ENCODE measurements at regions not wholly inside any gene's neighbourhood (a gene's known extent, or its start where the extent isn't known, plus 50 kb on each side); places are given as distances from the start of the nearest gene placed in this dataset.
A peak's percentile ranks its signal among the peaks of the same experiment; 100 is the strongest.

DNA sequence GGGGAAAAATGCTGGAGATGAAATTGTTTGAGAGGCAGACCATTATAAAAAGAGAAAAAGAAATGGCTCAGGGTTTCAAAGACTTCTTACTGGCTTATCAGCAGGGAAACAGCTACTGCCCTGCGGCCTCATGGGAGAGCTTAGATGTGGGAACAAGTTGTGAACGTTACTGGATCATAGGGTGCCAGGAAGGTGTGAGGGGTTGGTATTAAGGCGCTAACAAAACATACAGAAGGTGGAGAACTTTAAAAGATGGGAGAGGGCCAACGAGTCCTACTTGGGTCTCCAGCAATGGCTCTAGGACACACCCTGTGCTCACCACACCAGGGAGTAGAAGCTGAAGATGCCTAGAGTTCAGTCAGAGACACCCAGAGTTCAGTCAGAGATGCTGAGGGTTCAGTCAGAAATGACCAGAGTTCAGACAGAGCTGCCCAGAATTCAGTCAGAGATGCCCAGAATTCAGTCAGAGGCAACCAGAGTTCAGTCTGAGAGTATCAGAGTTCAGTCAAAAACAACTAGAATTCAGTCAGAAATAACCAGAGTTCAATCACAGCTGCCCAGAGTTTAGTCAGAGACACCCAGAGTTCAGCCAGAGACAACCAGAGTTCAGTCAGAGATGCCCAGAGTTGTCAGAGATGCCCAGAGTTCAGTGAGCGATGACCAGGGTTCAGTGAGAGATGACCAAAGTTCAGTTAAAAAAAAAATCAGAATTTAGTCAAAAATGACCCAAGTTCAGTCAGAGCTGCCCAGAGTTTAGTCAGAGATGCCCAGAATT lies 1103.6 kb downstream of the BCL11B start:
- no peak for DNase-seq (ENCODE audit: low read depth)

DNA sequence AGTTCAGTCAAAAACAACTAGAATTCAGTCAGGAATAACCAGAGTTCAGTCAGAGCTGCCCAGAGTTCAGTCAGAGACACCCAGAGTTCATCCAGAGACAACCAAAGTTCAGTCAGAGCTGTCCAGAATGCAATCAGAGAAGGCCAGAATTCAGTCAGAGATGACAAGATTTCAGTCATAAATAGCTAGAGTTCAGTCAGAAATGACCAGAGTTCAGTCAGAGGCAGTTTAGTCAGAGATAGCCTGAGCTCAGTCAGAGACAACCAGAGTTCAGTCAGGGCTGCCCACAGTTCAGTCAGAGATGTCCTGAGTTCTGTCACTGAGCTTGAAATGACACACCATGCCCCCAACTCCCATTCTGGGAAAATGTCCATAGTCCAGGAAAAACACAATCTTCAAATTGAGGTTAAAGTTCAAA lies 1102.8 kb downstream of the BCL11B start:
- no peak for DNase-seq (ENCODE audit: low read depth)

DNA sequence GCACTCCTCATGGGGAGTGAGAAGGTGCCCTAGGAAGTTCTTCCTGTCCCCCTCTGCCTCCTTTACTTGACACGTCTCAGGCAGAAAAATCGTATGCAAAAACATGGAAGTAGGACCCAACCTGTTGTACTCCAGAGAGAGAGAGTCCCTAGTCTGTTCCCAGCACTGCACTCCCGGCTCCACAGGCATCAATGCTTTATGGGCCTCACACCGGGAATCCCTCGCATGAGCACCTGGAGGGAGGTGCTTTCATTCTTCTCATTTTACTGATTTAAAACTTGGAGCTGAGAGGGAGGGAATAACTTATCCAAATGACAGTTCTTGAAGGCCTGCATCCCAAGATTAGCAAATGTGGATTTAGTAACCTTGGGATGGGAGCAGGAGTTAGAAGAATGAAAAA lies 1101.4 kb downstream of the BCL11B start:
- no peak for DNase-seq (ENCODE audit: low read depth)

DNA sequence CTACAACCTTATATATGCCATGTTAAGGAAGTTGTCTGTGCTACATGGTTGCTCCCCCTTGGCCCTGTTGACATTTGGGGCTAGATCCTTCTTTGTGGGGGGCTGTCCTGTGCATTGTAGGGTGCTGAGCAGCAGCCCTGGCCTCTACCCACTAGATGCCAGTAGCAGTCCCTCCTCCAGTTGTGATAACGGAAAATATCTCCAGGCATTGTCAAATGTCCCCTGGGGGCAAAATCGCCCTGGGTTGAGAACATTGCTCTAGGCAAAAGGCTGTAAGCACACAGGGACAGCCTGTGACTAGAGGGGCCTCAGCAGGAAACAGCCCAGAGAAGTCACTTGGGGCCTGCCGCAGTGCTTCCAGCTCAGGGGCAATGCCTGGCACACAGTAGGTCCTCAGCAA lies 1100.3 kb downstream of the BCL11B start:
- DNase-seq (ENCODE audit: low read depth): no peak

DNA sequence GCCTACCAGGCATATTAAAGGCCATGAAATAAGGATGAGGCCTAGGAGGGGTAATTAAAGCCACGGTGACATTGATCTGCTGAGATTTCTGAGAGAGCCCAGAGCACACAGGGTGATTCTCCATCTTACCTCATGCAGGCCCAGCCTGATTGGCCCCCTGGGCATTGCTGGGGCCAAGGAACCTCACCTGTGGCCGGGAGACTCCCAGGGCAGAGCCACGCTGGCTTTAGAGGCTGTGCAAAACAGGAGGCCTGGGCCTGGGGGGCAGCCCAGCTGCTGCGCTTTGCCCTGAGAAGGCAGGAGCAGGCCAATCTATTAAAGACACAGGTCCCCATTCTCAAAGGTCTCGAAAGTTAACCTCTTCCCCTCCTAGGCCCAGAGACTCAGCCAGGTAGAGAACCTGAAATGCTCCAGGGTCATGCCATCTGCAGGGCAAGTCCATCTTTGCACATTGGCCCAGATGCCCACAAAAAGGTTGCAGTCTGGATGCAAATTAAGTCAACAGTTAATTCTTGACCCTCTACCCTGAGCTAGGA lies 1099.7 kb downstream of the BCL11B start:
- no peak for DNase-seq (ENCODE audit: low read depth)

DNA sequence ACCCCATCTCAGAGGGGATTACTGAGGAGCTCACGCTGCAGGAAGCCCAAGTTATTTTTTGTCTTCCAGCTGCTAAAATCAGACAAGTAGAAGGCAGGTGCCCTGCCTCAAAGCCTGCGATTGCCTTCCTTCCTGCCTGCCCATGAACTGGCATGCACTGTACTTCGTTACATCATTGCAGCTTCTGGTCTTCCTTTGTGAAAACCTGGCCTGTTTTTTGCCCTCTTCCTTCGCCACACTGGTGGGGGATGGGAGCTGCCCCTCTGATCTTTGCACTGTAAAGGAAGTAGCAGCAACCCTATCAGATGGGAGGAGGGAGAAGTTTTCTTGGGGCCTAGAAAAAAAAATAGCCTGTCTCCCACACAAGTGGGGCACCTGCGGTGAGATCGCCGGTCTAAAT lies 1098.7 kb downstream of the BCL11B start:
- peak; percentile 63 for DNase-seq (ENCODE audit: low read depth)

DNA sequence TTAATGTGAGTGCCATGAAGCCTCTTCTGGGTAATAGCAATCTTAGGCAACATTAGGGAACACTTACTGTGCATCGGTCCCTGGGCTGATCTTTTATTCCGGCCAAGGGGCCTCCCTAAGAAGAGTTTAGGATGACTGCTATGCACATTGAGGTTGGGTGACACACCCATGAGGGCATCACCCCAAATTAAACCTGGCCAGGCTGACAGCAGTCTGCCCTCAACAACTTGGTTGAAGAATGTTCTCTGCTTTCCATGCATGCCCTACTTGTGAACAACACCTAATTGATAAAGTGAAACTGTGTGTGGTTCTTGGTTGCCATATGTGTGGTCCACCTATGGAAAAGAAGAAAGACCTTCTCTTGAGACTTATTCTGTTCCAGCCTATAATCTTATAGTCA lies 1098.0 kb downstream of the BCL11B start:
- DNase-seq (ENCODE audit: low read depth): no peak

DNA sequence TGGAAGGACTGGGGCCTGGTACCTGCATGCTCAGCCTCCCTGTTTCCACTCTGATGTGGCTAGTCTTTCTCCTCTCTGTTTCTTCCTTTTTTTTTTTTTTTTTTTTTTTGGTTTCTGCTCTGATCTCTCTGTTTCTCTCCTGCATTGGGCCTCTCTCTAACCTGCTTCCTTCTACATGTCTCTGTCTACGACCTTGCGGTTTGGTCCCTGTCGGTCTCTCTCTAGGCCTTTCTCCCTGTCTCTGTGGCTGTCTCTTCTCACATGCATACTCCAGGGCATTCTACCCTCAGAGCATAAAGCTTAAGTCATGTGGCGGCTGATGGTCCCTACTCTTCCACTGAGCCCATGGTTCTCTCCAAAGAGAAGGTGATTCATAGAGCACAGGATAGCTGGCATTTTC lies 1096.6 kb downstream of the BCL11B start:
- no peak for DNase-seq (ENCODE audit: low read depth)

DNA sequence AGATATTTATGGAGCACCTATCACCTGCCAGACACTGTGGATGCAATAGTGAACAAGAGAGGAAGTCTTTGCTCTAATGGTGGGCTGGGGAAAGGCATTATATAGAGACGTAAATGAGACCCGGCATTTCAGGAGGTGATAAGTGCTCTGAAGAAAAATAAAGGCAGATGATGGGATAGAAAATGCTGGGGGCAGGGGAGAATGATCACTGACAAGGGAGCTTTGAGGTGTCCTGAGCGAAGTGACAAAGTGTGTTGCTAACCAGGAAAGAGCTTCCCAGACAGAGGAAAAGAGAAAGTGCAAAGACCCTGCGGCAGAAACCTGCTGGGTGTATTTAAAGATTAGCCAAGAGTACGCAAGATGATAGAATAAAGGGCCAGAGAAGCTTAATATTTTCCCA lies 1096.1 kb downstream of the BCL11B start:
- no peak for DNase-seq (ENCODE audit: low read depth)

DNA sequence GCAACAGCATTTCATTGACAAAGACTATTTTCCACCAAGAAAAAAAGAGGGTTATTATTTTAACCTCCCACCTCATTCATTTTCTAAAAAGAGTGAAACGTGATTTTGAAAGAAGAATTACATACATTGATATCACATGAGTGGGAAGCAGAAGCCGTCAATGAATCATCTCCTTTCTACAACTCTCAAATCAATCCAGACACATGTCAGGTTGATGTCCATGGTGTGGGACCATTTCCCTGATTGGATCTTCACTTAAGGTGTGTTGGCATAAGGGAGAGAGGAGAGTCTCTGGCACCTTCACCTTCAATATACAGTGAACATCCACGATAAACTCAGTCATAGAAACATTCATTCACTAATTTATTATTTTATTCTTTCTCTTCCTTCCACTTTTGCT lies 1095.1 kb downstream of the BCL11B start:
- DNase-seq (ENCODE audit: low read depth): no peak

DNA sequence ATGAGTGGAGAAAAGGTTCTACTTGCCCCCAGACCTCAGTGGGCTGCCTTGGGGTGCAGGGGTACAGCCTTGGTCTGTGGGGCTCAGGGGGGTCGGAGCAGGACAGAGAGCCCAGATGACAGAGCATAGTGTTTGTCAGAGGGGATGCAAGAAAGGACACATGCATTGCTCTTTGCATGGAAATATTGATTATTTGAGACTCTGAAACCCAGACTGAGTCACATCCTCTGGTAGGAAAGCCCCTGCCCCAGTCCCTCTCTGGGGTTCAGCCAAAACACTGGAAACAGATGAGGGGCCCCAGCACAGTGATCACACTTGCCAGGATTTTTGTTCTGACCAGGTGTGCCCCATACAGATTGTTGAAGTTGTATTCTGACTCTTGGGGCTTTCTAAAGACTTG lies 1094.4 kb downstream of the BCL11B start:
- DNase-seq (ENCODE audit: low read depth): peak; percentile 37

DNA sequence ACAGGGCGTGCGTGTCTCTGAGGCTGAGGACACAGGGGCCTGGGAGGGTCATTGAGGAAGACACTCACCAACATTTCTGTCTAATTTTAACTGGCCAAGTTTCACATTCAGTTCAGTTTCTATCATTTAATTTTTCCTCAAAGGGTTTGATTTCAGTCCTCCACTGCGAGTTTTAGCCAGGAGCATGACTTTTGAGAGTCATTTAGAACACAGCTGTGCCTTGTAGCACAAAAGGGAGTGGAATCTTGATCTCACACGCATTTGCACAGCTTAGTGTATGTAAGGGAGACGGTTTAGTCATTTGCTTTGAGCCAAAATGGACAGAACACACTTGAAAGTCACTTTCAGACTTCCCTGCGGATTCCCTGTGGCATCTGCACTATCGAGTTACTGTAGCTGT lies 1090.8 kb downstream of the BCL11B start:
- no peak for DNase-seq (ENCODE audit: low read depth)

DNA sequence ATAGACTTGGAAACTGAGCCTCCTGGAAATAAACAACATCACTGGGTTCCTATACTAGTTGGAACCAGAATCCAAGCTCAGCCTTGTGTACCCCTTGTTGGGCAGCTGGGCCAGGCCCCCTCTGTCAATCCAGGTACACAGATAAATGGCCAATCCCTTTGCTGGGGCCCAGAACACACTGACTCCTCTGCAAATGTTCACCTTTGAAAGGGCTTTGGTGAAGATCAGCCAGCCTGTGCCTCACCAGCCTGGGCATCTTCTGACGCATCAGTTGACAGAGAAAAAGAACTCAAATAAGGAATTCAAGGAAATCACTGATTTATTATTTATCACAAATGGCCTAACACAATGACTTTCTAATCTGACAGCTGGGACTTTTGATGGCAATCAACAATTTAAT lies 1090.2 kb downstream of the BCL11B start:
- DNase-seq (ENCODE audit: low read depth): no peak

DNA sequence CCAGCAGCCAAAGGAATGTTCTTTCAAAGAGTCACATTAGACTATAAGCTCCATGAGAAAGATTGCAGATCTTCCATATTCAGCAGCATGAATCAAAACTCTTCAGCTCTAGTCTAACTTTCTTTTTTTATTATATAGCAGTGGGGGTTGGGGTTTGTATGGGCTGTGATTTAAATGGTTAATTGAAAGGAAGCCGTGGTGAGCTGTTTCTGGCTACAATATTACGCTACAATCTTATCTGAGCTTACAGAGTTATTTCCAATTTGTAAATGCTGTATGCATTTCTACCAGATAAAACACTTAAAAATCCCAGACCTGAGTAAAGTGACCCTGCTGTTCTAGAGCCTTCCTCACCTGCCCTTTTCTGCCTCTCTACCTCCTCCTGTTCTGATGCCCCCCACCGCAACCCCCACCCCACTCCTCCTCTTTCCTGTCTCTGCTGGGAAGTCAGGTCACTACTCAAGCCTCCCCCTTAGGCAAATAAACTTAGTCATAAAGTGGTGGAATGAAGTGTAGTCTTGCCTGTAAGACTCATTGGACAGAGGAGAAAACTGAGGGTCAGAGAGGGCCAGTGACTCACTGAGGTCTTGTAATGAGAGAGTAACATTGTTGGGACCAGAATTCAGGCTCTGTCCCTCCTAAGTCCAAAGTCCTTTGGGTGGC lies 1089.5 kb downstream of the BCL11B start:
- no peak for DNase-seq (ENCODE audit: low read depth)

DNA sequence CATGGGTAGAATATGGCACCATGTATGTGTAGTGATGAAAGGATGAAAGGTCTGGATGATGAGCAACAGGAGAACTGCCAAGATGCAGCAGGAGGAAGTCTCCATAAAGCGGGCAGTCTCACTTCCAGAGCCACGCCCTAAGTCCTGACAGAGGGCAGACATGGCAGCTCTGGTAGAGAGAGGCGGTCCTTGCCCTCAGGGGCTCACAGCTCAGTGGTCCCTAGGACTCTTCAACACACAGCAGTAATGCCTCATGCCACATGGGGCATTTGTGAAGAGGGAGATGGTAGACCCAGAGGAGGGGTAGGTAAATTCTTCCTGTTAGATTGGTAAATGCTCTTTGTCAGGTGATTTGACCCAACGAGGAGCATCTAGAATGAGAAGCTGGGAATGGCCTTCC lies 1088.4 kb downstream of the BCL11B start:
- no peak for DNase-seq (ENCODE audit: low read depth)

DNA sequence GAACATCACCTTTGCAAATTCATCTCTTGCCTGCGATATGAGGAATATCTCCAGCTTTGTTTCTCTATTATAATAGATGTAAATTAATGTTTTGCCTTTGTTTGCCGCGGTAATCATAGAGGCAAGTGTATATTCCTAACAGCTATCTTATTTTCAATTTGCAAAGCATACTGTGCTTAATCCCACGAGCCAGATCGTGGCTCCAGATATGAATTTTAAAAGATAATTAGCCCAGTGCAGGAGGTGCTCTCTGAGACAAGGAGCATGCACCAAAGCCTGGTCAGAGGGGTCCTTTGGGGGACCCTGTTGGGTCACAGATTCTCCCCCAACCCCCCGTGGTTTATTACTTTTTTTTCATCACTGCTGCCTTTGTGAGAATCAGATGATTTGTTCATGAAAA lies 1087.5 kb downstream of the BCL11B start:
- DNase-seq (ENCODE audit: low read depth): no peak

DNA sequence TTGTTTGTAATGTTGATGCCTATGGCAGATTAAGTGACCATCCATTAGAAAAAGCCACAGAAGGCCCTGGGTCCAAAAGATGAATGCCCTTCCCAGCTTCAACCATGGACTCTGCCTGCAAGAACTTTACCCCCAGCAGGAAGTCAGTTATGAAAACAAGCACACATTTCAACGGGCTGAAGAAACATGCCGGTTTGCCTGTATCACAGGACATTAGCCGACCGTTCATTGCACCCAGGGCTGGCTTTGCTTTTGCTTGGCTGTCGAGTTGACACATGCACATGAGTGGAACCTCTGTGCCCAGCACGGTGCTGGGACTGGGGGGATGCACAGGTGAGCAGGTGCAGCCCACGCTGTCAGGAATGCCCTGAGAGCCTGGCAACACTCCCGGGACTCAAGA lies 1087.0 kb downstream of the BCL11B start:
- DNase-seq (ENCODE audit: low read depth): no peak

DNA sequence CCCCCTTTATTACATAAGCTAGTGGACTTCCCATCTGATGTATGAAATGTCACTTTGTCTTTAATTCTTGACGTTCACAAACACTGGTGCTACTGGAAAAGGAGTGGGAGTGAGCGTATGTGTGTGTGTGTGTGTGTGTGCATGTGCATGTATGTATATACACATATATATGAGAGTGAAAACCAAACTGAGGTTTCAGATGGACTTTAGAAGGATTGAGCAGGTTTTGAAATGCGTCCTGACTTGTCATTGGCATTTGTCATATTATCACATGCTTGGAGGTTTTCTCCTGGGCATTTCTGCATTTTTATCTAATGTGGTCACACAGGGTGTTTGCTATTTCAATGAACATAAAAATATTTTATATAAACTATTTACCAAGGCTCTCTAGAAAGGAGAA lies 1085.9 kb downstream of the BCL11B start:
- no peak for DNase-seq (ENCODE audit: low read depth)

DNA sequence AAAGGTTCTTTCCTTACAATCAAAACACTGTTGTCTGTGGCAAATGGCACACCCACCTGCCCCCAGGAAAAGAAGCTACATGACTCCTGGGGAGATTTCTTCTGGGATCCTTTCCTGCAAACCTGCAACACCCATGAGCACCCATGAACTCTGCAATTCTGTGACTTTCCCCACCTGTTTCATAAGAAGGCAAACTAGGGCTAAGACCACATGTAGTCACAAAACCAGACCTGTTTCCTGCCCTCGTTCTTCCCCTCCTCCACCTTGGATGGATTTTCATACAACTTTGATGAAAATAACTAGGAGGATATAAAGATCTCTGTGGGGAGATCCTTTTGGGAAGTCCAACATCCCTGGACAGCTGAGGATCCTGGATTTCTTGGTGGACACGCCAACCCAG lies 1084.7 kb downstream of the BCL11B start:
- DNase-seq (ENCODE audit: low read depth): no peak

DNA sequence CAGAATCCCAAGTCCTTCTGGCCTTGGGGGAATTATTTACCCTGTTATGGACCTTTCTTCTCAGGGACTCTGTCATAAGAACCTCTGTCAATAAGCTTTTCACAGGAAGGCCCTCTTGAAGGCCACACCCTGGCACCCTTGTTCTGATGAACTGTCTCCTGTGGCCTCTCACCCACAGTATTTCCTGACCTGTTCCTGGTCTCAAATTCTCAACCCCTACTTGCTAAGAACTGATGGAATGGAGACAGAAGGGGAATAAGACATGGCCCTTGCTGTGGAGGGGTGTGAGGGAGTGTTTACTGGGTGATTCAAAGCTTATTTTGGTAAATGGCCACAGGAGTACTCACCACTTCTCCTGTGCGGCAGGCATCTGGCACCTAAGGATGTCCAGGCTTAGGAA lies 1082.9 kb downstream of the BCL11B start:
- no peak for DNase-seq (ENCODE audit: low read depth)

DNA sequence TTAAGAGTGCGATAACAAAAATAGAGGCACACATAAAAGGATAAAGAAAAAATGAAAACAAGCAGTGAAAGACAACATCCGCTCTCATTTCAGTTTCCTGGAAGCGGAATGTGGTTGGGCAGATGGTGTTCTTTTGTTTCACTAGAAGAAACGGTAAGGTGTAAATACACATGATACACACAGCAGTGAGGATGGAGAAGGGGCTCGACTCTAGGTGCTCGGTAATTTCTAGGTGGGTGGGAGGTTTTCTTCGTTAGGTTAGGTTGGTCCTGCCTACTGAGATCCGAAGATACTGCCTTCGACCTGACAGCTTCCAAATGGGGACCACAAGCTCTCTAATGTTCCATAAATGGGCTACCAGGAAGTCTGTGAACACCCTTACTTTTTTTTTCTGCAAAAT lies 1082.5 kb downstream of the BCL11B start:
- DNase-seq (ENCODE audit: low read depth): no peak

DNA sequence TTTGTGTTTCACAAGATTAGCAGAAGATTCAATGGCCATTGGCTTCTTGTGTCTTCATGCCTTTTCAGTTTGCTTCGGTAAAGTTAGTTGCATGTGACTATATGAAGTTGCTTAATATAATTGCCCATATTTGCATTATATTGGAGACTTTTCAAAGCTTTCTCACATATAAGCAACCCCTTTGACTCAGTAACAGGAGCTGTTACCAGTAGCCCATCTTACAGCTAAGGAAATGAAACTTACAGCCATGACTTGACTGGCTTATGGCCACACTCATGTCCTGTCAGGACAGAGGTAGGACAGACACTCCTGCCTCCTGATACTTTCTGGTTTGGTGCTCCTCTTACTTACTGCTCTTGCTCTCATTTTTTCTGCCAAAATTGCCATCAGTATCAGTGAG lies 1082.1 kb downstream of the BCL11B start:
- DNase-seq (ENCODE audit: low read depth): no peak

DNA sequence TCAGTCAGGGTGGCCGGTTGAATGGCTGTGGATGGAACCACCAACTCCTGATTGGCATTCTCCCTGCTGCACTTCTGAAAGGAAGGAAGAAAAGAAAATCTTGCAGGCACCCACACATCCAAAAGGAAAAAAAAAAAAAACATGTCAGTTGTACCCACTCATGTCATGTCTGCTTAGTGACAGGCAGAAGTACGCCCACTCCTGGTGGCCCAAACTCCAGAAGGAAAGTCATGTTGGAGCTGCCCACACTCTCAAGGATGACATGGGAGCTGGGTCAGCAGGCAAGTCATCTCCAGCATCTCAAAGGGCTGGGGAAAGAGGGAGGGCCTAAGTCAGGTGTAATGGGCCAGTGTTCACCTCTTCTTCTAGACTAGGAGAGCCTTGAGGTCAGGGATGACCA lies 1079.1 kb downstream of the BCL11B start:
- no peak for DNase-seq (ENCODE audit: low read depth)

DNA sequence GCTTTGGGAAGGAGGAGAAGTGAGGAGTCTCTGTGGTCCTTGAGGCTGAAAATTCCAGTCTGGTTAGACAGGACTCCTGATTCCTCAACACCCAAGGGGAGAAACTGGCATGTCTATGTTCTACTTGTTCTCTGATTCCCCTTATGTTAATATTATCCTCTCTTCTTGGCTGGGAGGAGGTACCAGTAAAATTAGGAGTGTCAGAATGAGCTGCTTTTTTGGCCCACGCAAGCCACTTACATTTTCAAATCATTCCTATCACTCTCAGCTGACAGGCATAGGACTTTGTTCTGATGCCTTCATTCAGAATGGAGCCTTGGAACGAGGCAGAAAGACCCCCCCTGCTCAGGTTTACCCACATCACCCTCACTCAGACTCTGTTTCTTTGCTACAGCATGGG lies 1077.2 kb downstream of the BCL11B start:
- no peak for DNase-seq (ENCODE audit: low read depth)

Data from T-helper 22 cell (primary cell).